GM21619 (cell line): ENCODE measurements at regions not wholly inside any gene's neighbourhood (a gene's known extent, or its start where the extent isn't known, plus 50 kb on each side); places are given as distances from the start of the nearest gene placed in this dataset.
A peak's percentile ranks its signal among the peaks of the same experiment; 100 is the strongest.

Source experiments
- ATAC-seq: cut with Tn5 transposase; IDR thresholded peaks from one replicate; pipeline ENCODE4 v1.9.1; 2021; ENCODE audit not compliant: unreplicated experiment

- no peak for ATAC-seq
These were observed 143.5 kb downstream of the CHIC2 start for GRCh38 chr4:53920883-53921282.

GRCh38 chr4:53920116-53920515, 144.3 kb downstream of the CHIC2 start:
- no peak for ATAC-seq

DNA sequence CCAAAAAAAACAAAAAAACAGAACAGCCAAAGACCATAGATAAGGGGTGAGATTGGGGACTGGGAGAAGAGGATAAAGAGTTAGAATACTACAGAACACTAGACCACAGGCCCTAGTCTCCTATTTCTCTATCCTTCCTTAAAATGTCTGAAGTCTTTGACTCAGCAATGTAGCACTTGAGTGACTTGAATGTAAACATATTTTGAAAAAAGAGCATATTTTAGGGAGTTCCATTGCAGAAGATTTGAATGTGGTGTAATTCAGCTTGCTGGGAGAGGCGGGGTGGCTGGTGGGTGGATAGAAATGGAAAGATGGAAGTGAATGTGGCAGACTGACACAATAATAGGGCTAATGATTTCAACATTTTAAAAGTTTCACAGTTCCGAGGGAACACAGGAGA, 144.9 kb downstream of the CHIC2 start:
- ATAC-seq: no peak

GRCh38 chr4:53917729-53918128, 146.7 kb downstream of the CHIC2 start:
- ATAC-seq: no peak

DNA sequence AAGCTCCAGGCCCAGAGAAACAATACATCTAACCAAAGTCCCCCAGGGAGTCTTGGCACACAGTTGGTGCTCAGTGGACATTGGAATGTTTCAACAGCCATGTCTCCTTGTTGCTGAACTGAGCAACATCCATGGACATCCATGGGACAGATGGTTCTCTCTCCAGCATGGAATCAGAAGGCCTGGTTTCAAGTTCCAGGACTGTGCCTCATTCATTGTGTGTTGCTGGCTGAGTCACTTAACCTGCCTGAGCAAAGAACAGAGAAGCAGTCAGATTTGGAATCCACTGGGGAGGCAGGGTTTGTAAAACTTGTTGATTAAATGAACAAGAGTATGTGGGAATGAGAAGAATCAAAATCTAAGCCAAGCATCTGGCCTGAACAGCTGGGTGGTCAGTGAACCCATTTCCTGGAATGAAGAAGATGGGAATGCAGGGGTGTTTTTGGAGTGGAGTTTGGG, 147.9 kb downstream of the CHIC2 start:
- ATAC-seq: no peak

DNA sequence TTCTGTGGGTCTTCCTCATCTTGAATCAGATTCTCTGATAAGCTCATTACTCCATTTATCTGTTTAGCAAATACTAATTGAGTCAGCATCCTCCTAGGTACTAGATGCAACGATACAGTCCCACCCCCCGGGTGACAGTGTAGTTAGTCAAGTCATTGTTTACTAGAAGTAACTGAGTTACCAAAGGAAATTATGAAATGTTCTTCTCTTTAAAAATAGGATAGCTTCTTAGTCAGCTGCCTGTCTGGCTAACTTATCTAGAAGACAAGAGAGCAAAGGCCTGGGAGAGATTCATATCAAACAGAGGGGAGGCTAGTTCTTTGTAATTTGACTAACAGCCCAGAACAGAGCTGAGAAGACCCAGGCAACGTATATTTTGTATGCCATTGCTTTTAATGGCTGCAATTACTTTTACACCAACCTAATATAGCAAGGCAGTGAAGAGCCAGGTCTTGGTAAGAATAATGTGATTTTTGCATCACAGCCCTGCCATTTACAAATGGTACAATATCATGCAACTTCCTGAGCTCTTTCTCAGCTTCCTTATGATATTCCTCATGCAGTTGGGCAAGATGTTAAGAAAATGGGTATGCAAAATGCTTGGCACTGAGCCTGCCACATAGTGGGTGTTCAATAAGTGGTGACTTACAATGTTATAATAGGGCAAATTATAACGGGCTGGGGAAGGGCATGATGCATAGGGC, 149.9 kb downstream of the CHIC2 start:
- no peak for ATAC-seq

DNA sequence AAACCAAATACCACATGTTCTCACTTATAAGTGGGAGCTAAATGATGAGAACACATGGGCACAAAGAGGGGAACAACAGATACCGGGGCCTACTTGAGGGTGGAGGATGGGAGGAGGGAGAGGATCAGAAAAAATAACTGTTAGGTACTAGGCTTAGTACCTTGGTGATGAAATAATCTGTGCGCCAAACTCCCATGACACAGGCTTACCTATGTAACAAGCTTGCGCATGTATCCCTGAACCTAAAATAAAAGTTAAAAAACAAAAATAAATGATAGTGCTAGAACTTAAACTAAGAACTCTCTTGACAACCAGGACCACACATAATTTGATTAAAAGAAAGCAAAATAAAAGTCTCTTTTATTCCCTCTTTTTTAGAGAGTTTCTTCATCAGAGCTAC, 150.6 kb downstream of the CHIC2 start:
- no peak for ATAC-seq

GRCh38 chr4:53912766-53913497, 151.5 kb downstream of the CHIC2 start:
- no peak for ATAC-seq

DNA sequence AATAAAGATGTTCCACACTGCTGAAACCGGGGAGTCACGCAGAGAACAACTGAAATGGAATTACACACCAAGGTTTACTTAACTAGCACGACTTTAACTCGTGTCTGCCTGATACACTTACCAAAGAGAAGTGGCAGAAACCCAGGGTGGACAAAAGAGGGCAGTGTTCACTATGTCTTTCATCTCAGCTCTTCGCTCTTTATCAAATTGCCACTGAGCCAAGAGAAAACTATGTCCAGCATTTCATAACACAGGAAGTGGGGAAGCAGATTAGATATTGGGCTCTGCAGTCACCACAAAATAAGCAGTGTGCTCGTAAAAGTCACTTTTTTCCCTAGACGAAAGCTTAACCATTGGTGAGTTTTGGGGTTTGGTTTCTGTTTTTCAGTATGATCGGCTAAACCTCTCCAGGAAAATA, 155.7 kb downstream of the CHIC2 start:
- peak; percentile 66 for ATAC-seq

DNA sequence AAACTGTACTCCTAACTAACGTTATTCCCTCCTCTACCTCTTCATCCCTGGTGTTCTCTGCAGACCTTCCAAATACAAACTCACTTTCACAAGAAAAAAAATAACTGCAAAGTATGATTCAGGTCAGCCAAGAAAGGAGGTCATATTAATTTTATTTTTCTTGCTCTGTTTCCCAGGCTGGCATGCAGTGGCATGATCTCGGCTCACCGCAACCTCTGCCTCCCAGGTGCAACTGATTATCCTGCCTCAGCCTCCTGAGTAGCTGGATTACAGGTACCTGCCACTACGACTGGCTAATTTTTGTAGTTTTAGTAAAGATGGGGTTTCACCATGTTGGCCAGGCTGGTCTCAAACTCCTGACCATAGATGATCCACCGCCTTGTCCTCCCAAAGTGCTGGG, 156.6 kb downstream of the CHIC2 start:
- ATAC-seq: no peak

- ATAC-seq: no peak
These were observed 157.7 kb downstream of the CHIC2 start for GRCh38 chr4:53906606-53907190.

- ATAC-seq: no peak
These were observed 158.4 kb downstream of the CHIC2 start for GRCh38 chr4:53905941-53906377.

DNA sequence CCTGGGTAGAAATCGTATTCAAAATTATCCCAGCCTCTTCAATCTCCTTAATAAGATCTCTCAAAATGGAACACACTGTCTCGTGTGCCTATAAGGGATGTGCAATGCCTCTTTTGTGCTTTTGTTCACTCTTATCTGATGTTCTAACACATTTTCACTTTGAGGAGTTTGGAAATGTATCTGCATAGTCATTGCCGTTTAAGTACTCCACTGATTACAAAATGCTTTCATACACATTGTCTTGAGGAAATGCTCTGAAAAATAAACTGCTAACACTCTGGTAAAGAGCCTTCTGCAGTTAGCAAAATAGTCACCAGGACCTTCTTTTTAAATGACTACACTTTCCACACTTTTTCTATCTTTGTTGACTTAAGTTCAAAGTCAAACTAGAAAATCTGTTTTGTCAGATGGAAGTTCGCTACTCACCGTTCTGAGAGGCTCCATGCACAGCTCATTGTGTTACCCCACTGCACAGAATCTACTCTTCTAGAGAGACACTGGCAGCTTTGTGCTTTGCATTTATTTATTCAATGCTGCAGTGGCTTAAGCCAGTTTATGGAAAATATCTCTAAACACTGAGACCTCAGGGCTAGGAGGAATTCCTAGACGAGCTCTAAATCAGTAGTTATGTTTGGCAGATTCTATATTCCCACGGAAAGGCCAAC, 159.0 kb downstream of the CHIC2 start:
- ATAC-seq: no peak

DNA sequence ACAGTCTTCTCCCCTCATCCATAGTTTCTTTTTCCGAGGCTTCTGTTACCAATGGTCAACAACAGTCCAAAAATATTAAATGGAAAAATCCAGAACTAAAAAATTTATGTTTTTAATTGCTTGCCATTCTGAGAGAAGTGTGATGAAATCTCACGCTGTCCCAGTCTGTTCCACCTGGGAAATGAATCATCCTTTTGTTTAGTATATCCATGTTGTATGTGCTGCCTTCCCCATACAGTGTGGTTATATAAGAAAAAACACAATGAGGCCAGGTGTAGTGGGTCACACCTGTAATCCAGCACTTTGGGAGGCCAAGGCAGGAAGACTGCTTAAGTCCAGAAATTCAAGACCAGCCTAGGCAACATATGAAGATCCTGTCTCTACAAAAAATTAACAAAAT, 161.6 kb downstream of the CHIC2 start:
- ATAC-seq: no peak

GRCh38 chr4:53900271-53900649, 164.1 kb downstream of the CHIC2 start:
- ATAC-seq: no peak

DNA sequence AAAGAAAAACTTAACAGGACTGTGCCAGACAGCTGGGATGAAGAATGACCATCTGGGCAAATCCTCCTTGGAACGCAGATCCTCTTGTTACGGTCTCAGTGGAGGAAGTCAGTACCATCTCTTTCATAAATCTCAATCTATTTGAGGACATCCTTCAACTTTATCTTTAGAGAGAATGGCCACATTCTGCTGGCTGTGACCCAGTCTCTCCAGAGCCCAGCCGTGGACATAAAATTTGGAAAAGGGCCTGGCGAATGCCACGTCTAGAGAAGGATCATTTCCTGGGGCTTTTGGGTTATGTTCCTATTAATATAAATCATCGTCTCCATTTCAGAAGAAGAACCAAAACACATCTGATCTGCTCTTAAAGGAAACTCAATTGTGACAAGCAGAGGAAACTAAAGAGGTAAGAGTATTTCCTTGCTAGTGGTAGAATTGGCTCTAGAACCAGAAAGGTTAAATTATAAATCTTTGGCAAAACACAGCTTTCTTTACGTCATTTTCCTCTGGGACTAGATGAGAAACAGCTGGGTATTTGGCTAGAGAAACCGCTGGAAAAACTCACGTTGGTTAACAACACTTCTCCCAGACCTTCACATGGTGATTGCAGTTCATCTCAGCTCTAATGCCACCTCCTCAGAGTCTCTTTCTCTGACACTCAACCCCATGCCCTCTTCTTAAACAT, 164.7 kb downstream of the CHIC2 start:
- no peak for ATAC-seq

DNA sequence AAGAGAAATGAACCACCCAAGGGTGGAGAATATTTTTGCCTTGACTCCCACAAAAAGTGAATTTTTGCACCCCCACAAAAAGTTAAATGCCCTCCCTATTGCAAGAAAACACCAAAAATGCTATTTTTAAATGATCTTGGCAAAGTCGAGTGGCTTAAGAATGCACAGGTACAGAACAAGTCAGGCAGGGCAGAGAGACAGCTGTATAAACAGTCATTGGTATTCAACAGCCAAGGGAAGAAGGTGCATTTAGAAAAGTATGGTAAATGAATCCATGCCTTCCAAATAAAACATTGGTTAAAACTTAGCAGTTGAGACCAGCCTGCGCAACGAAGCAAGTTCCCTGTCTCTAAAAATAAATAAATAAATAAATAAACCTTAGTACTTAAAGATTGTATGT, 169.3 kb downstream of the CHIC2 start:
- no peak for ATAC-seq

- ATAC-seq: no peak
These were observed 173.9 kb downstream of the CHIC2 start for GRCh38 chr4:53890461-53890860.

DNA sequence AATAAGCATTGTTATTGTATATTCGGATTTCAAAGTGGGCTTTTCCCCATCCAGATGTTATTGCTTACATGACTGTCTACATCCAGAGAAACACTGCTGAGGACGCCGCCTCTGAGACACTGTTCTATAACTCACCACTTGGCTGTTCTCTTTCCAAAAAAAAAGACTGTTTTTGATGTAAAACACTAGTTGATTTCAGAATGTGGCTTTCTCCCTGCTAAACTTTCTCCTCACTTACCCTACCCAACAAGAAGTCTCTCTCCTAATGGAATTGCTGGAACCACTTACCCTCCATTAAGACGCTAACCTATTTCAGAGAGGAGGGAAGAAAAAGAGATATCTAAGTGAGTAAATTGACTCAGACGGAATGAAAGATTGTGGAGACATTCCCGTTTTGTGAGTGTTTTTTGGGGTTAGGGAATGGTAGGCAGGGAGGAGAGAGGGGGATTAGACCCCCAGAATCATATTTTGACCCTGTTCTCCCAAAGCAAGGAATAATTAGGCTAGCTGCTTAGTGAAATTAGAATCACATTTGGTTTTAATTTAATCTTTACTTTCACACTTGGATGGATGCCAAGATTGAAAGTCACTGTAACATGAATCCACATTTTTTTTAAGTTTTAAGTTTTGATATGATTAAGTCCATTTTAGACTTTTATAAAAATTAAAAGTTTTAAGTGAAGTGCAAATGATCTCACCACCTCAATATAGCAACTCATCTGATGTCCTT, 174.9 kb downstream of the CHIC2 start:
- no peak for ATAC-seq

DNA sequence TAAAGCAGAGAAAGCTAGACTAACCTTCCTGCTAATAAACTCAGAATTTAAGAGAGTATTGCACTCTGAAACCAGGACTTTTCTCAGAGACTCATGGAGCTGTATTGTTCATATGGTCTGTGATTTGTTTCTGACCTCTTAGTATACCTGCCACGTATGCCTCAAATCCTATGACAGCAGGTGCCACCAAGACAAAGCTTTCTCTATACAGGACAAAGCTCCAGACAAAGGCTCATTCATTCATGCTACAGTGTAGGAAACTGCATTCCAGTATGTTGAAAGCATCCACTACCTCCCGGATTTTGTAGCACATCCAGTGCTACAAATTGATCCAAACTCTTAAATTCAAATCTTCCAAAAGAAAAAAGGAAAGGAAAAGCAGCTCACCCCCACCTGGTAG, 178.3 kb downstream of the CHIC2 start:
- ATAC-seq: no peak
